Activated CD4-positive, alpha-beta memory T cell treated with anti-CD3 and anti-CD28 coated beads for 36 hours (primary cell): ENCODE measurements at regions not wholly inside any gene's neighbourhood (a gene's known extent, or its start where the extent isn't known, plus 50 kb on each side); places are given as distances from the start of the nearest gene placed in this dataset.

Source experiments
- CTCF ChIA-PET: fragments of 350-600 bp; sonication (Branson Sonifier 250); formaldehyde crosslinking; loops from one replicate; lab custom pipeline; 2021; ENCODE audit warnings: antibody characterized with exemption, inconsistent platforms; lab: Charles Lee
- POLR2A ChIA-PET: fragments of 350-600 bp; sonication (Branson Sonifier 250); formaldehyde crosslinking; loops from one replicate; lab custom pipeline; 2021; ENCODE audit warnings: antibody characterized with exemption; lab: Charles Lee
- DNase-seq: peaks from one replicate; pipeline ENCODE4 v3.0.0-alpha.2; 2020
- H3K27ac Mint-ChIP-seq: one replicate; pipeline ENCODE4 v1.8.0; 2021; ENCODE audit warnings: mixed read lengths
- H3K27me3 Mint-ChIP-seq: one replicate; pipeline ENCODE4 v1.8.0; 2021; ENCODE audit warnings: mixed read lengths
- H3K36me3 Mint-ChIP-seq: one replicate; pipeline ENCODE4 v1.8.0; 2021; ENCODE audit warnings: mixed read lengths
- H3K4me1 Mint-ChIP-seq: one replicate; pipeline ENCODE4 v1.8.0; 2021; ENCODE audit warnings: low read depth, mixed read lengths
- H3K4me3 Mint-ChIP-seq: one replicate; pipeline ENCODE4 v1.8.0; 2021; ENCODE audit warnings: mild to moderate bottlenecking, mixed read lengths
- H3K9me3 Mint-ChIP-seq: one replicate; pipeline ENCODE4 v1.8.0; 2021; ENCODE audit warnings: mixed read lengths
- intact Hi-C: fragments of 100-400 bp; cut with micrococcal nuclease; formaldehyde crosslinking; loops from one replicate; pipeline ENCODE4 v1.15.1; 2023

DNA sequence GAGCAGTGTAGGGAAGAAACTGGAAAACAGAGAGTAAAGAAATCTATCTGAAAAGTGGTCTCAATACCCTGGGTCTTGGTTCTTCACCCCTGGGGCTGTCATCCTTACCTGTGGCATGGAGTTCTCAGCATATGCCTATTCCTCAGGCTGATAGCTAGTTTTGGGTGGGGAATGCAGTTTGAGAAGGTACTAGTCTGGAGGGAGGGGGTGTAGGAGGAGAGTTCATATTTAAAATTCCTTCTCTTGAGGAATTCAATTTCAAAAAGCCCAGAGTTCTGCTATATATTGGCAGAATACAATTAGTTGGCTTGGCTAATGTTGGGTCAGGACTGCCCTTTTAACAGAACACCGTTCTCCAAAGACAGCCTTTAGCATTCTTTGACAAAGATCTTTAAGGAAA is 82.9 kb upstream of the NPHP3 start:
- H3K36me3 Mint-ChIP-seq: no peaks in the 10 kb centered on the region
- H3K4me3 Mint-ChIP-seq: no peak overlapping the region
- H3K9me3 Mint-ChIP-seq: no peaks in the 10 kb centered on the region
- H3K4me1 Mint-ChIP-seq: no peaks in the 10 kb centered on the region
- CTCF ChIA-PET: no interaction called here
- H3K27me3 Mint-ChIP-seq: no peaks in the 10 kb centered on the region
- no peak for DNase-seq
- POLR2A ChIA-PET: no interaction called here
- intact Hi-C loops: no loop called here
- no peak overlapping the region for H3K27ac Mint-ChIP-seq

DNA sequence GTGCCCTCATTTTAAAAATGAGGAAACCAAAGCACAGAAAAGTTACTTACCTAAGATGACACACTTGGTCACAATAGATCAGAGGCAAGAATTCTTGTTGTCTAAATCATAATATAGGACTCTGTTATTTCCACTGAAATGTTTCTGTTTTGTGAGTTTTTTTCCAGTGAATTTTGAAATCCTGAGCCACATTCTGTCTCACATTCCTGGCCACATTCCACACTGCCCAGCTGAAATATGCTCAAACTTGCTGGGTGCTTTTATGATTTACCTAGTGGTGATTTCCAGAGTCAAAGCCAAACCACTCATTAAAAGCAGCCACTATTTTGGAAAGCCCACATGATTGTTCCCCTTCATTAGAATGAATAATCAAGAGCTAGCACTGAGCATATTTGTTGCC is 82.3 kb upstream of the NPHP3 start:
- Mint-ChIP-seq H3K9me3 (no peaks in the 10 kb centered on the region), H3K4me1 (no peaks in the 10 kb centered on the region), H3K27ac (no peak overlapping the region), H3K4me3 (no peak overlapping the region), H3K36me3 (no peaks in the 10 kb centered on the region), H3K27me3 (no peaks in the 10 kb centered on the region)
- POLR2A ChIA-PET: no interaction called here
- intact Hi-C loops: no loop called here
- CTCF ChIA-PET: no interaction called here
- DNase-seq: no peak

DNA sequence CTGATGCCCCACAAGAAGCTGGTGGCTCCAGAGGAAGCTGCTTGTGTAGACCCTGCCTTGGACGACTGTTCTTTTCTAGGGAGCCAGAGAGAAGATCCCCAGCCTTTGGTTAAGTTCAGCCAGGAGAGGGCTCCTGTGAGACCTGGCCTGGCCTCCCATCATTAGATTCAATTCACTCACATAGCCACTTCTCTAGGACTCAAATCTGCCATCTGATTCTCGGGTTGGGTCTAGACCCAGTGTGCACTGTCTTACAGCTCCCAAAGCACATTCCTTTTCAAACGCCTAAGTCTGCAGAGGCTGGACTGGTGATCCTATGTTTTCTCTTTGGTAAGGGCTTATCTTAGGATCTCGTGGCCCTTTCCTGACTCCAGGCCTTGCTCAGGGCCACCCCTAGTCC is 81.7 kb upstream of the NPHP3 start:
- CTCF ChIA-PET: no interaction called here
- Mint-ChIP-seq H3K36me3 (no peaks in the 10 kb centered on the region), H3K27me3 (no peaks in the 10 kb centered on the region), H3K4me1 (no peaks in the 10 kb centered on the region), H3K27ac (no peak overlapping the region), H3K4me3 (no peak overlapping the region), H3K9me3 (no peaks in the 10 kb centered on the region)
- POLR2A ChIA-PET: no interaction called here
- intact Hi-C loops: no loop called here
- no peak for DNase-seq

DNA sequence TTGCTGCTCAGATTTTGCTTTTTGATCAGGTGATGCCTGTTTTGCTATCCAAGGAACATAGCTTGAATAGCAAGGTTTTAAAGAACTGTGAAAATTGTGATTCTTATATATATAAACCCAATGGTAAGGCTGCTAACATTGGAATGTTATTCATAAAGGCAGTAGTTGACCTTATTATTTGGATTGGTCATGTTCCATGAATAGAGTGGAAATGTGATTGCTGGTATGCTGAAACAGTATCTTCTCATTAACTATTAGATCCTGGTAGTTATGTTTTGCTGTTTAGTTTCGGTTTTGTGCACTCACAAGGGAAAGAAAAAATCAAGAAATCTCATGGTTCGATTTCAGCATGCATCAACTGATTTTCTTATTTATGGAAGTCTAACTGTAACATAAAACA is 78.7 kb upstream of the NPHP3 start:
- intact Hi-C loops: no loop called here
- no peak for DNase-seq
- CTCF ChIA-PET: no interaction called here
- Mint-ChIP-seq H3K36me3 (no peaks in the 10 kb centered on the region), H3K27me3 (no peaks in the 10 kb centered on the region), H3K27ac (no peak overlapping the region), H3K9me3 (no peaks in the 10 kb centered on the region), H3K4me3 (no peak overlapping the region), H3K4me1 (no peaks in the 10 kb centered on the region)
- POLR2A ChIA-PET: no interaction called here

DNA sequence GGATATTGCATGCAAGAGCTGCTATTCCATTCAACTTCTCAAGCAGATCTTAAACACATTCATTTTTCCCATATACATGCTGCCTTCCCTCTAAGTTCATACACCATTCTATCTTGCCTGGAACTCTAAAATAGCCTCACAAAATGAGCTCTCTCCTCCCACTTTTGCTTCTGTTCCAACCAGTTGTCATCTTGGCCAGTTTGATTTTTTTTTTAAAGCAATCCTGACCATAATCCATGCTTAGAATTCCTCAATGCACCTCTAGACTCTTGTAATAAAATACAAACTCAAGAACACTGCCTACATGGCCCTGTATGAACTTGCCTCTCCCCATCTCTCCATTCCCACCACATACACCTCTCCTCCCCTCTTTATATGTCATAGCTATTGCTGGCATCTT is 68.6 kb upstream of the NPHP3 start:
- Mint-ChIP-seq H3K36me3 (no peaks in the 10 kb centered on the region), H3K27ac (no peak overlapping the region), H3K9me3 (no peaks in the 10 kb centered on the region), H3K27me3 (peaks cover 7% of the 10 kb centered on the region), H3K4me1 (no peaks in the 10 kb centered on the region), H3K4me3 (no peak overlapping the region)
- ChIA-PET POLR2A (no interaction called here), CTCF (no interaction called here)
- no peak for DNase-seq
- intact Hi-C loops: no loop called here

DNA sequence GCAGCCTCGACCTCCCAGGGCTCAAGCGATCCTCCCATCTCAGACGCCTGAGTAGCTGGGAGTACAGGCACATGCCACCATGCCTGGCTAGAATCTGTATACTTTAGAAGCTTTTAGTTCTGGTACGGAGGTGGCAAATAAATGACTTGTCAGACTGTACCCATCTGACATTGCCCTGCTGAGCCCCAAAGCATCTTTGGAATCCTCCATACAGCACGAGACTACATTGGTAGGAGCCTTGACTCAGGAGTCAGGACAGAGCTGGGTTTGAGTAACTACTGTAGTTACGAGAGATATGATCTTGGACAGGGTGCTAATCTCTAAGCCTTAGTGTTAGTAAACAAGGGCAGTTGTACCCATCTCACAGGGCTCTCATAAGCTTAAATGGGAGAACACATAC is 67.8 kb upstream of the NPHP3 start:
- intact Hi-C loops: no loop called here
- ChIA-PET POLR2A (no interaction called here), CTCF (no interaction called here)
- Mint-ChIP-seq H3K4me3 (no peak overlapping the region), H3K9me3 (no peaks in the 10 kb centered on the region), H3K27ac (no peak overlapping the region), H3K36me3 (no peaks in the 10 kb centered on the region), H3K4me1 (no peaks in the 10 kb centered on the region), H3K27me3 (peaks cover 7% of the 10 kb centered on the region)
- DNase-seq: no peak

DNA sequence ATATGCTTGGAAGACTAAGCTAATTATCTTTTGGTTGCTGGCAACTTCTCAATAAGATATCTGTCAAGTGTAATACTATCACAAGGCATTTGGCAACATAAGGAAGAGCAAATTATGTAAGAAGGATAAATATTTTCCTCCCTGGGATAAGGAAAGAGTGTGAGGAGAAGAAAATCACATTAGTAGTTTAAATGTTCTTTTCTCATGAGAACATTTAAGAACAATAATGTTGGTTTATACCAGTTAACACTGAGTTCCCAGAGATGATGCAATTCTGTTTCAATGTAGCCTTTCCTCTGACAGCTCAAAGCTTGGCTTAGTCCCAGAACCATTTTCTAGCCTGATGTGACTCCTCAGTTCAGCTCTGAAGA is 66.1 kb upstream of the NPHP3 start:
- Mint-ChIP-seq H3K4me1 (no peaks in the 10 kb centered on the region), H3K9me3 (no peaks in the 10 kb centered on the region), H3K27ac (no peak overlapping the region), H3K27me3 (peaks cover 7% of the 10 kb centered on the region), H3K4me3 (no peak overlapping the region), H3K36me3 (no peaks in the 10 kb centered on the region)
- intact Hi-C loops: no loop called here
- ChIA-PET POLR2A (no interaction called here), CTCF (no interaction called here)
- no peak for DNase-seq

DNA sequence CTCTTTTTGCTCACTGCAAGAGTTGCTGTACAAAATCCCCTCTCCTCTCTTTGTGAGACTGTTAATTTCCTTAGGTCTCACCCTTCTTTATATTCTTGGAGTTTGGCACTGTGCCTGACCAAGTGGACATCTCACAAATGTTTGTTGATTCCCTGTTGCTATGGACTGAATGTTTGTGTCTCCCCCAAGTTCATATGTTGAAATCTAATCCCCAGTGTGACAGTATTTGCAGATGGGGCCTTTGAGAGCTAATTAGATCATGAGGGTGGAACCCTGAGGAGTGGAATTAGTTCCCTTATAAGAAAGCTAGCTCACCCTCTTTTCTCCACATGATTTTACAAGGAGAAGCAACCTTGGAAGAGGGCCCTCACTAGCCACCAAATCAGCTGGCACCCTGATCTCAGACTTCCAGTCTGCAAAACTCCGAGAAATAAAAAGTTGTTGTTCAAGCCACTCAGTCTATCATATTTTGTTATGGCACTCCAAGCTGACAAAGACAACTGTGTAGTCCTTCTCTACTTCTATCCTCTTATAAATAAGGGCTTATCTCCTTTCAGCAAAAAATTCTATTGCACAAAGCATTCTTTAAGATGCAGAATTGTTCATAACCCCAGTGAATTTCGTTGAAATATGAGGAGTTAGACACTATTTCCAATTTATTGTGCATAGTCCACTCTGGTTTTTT is 65.5 kb upstream of the NPHP3 start:
- Mint-ChIP-seq H3K27me3 (peaks cover 6% of the 10 kb centered on the region), H3K4me1 (no peaks in the 10 kb centered on the region), H3K36me3 (no peaks in the 10 kb centered on the region), H3K4me3 (no peak overlapping the region), H3K9me3 (no peaks in the 10 kb centered on the region), H3K27ac (no peak overlapping the region)
- intact Hi-C loops: no loop called here
- ChIA-PET CTCF (no interaction called here), POLR2A (no interaction called here)
- no peak for DNase-seq

DNA sequence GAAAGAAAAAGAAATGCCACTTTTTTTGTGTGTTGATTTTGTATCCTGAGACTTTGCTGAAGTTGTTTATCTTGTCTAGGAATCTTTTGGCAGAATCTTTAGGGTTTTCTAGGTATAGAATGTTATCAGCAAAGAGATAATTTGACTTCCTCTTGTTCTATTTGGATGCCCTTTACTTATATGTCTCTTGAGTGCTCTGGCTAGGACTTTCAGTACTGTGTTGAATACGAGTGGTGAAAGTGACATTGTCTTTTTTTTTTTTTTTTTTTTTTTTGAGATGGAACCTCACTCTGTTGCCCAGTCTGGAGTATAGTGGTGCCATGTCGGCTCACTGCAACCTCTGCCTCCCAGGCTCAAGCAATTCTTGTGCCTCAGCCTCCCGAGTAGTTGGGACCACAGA is 64.7 kb upstream of the NPHP3 start:
- ChIA-PET POLR2A (no interaction called here), CTCF (no interaction called here)
- Mint-ChIP-seq H3K36me3 (no peaks in the 10 kb centered on the region), H3K4me3 (no peak overlapping the region), H3K27me3 (peaks cover 6% of the 10 kb centered on the region), H3K4me1 (no peaks in the 10 kb centered on the region), H3K9me3 (no peaks in the 10 kb centered on the region), H3K27ac (no peak overlapping the region)
- intact Hi-C loops: no loop called here
- no peak for DNase-seq

DNA sequence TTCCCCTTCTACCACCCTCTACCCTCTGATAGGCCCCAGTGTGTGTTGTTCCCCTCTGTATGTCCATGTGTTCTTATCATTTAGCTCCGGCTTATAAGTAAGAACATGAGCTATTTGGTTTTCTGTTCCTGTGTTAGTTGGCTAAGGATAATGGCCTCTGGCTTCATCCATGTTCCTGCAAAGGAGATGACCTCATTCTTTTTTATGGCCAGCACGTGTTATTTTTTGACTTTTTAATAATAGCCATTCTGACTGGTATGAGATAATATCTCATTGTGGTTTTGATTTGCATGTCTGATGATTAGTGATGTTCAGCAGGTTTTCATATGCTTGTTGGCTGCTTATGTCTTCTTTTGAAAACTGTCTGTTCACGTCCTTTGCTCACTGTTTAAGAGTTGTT is 63.1 kb upstream of the NPHP3 start:
- ChIA-PET CTCF (no interaction called here), POLR2A (no interaction called here)
- H3K27ac Mint-ChIP-seq: no peak overlapping the region
- H3K4me3 Mint-ChIP-seq: no peak overlapping the region
- intact Hi-C loops: no loop called here
- no peaks in the 10 kb centered on the region for H3K36me3 Mint-ChIP-seq
- no peaks in the 10 kb centered on the region for H3K9me3 Mint-ChIP-seq
- no peaks in the 10 kb centered on the region for H3K4me1 Mint-ChIP-seq
- peaks cover 2% of the 10 kb centered on the region for H3K27me3 Mint-ChIP-seq
- DNase-seq: no peak

DNA sequence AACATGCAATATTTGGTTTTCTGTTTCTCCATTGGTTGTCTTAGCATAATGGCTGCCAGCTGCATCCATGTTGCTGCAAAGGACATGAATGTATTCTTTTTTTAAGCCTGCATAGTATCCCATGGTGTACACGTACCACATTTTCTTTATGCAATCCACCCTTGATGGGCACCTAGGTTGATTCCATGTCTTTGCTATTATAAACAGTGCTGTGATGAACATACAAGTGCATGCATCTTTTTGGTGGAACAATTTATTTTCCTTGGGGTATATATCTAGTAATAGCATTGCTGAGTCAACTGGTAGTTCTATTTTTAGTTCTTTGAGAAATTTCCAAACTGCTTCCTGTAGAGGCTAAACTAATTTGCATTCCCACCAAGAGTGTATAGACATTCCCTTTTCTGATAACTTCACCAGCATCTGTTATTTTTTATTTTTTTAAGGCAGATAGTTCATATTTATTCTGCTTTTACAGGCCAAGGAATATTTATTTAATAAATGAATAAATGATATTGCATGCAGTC is 62.4 kb upstream of the NPHP3 start:
- POLR2A ChIA-PET: no interaction called here
- CTCF ChIA-PET: no interaction called here
- no peak overlapping the region for H3K27ac Mint-ChIP-seq

DNA sequence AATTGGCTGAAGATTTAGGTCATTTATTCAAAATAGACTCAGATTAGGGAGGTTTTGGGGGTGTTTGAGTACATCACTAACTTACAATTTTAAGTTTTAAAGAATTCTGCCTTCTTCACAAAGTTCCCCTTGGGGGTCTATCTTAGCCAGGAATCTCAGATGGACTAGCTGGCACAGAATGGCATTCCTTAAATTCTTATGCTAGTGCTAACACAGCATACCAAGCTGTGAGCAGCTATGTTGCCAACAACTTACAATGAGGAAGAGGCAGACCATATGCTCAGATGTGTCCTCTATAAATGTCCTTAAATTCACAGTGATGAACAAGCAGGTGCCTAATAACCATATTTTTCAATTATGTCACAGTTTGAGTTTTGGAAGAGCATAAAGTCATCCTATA is 60.9 kb upstream of the NPHP3 start:
- Mint-ChIP-seq H3K27ac (no peak overlapping the region), H3K9me3 (no peaks in the 10 kb centered on the region), H3K4me3 (no peak overlapping the region), H3K27me3 (peaks cover 6% of the 10 kb centered on the region), H3K4me1 (no peaks in the 10 kb centered on the region), H3K36me3 (no peaks in the 10 kb centered on the region)
- POLR2A ChIA-PET: no interaction called here
- intact Hi-C loops: no loop called here
- no peak for DNase-seq
- CTCF ChIA-PET: no interaction called here

More for the DNA sequence above, 62.4 kb upstream of the NPHP3 start:
- no peak for DNase-seq
- Mint-ChIP-seq H3K4me1 (no peaks in the 10 kb centered on the region), H3K27me3 (peaks cover 3% of the 10 kb centered on the region), H3K4me3 (no peak overlapping the region), H3K36me3 (no peaks in the 10 kb centered on the region), H3K9me3 (no peaks in the 10 kb centered on the region)
- intact Hi-C loops: no loop called here

DNA sequence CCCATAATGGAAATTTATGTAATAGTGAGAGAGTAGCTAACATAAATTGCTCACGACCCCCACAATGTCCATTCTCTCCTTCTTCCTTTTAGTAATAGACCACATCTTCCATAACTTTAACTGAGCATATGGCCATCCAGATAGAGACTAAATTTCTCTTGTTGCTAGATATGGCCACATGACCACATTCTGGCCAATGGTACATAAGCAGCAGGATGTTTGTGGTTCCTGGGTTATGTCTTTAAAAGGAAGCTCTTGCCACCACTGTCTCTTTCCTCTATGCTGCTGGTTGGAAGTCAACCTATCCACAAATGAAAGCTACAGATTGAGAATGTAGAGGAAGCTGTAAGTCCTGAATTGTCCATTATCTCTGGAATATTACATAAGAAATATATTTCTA is 59.7 kb upstream of the NPHP3 start:
- CTCF ChIA-PET: no interaction called here
- no peak overlapping the region for H3K27ac Mint-ChIP-seq
- no peaks in the 10 kb centered on the region for H3K4me1 Mint-ChIP-seq
- no peaks in the 10 kb centered on the region for H3K9me3 Mint-ChIP-seq
- H3K4me3 Mint-ChIP-seq: no peak overlapping the region
- H3K36me3 Mint-ChIP-seq: no peaks in the 10 kb centered on the region
- intact Hi-C loops: no loop called here
- H3K27me3 Mint-ChIP-seq: peaks cover 6% of the 10 kb centered on the region
- POLR2A ChIA-PET: no interaction called here
- no peak for DNase-seq
